DND-41 (cell line): ENCODE measurements at regions not wholly inside any gene's neighbourhood (a gene's known extent, or its start where the extent isn't known, plus 50 kb on each side); places are given as distances from the start of the nearest gene placed in this dataset.

Experiments
- EZH2 ChIP-seq: IDR thresholded peaks from 3 replicates; pipeline ENCODE4 v1.6.1; 2012; ENCODE audit warnings: borderline replicate concordance, low read depth, mild to moderate bottlenecking, moderate library complexity, low read length, inconsistent platforms; ENCODE audit not compliant: severe bottlenecking
- TF ChIP-seq, protein P1 (sequence below): IDR thresholded peaks from 2 replicates; pipeline ENCODE4 v1.5.1; 2012; ENCODE audit warnings: borderline replicate concordance, low read length, moderate library complexity, mild to moderate bottlenecking; ENCODE audit not compliant: poor library complexity, severe bottlenecking; ENCODE audit errors: extremely low read depth

DNA sequence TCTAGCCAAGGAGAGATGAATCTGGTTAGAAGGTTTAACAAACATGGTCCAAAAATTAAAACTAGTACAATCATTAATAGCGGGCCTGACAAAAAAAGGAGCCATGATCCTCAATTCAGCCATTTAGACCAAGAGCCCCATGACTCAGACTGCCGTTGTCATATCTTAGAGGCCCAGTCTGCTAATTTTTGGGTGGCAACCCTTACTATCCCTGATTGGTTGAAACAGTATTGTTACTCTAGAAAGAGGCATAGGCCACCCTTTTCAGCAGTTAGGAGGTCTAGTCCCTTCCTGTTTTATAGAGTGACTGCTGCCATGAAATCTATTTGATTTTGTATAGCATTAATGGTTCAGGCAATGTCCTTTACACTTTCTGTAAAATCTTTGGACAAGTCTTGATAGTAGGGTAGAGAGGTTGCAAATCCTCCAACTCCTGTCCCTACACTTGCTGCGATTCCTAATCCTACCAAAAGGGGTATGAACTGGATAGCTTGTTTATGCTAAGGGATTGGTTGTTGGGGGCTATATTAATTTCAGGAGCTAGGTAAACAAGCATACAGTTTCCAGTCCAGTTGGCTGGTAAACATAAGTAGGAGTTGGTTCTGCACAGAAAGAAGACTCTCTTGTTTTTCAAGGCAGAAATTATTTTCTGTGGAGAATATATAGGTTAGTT, 1056.3 kb upstream of the CNTN5 start:
- TF ChIP-seq EZH2: no peak
- TF ChIP-seq, protein P1, sequence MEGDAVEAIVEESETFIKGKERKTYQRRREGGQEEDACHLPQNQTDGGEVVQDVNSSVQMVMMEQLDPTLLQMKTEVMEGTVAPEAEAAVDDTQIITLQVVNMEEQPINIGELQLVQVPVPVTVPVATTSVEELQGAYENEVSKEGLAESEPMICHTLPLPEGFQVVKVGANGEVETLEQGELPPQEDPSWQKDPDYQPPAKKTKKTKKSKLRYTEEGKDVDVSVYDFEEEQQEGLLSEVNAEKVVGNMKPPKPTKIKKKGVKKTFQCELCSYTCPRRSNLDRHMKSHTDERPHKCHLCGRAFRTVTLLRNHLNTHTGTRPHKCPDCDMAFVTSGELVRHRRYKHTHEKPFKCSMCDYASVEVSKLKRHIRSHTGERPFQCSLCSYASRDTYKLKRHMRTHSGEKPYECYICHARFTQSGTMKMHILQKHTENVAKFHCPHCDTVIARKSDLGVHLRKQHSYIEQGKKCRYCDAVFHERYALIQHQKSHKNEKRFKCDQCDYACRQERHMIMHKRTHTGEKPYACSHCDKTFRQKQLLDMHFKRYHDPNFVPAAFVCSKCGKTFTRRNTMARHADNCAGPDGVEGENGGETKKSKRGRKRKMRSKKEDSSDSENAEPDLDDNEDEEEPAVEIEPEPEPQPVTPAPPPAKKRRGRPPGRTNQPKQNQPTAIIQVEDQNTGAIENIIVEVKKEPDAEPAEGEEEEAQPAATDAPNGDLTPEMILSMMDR: no peak
